Mucosa of rectum (tissue), 2 donors: ENCODE measurements at regions not wholly inside any gene's neighbourhood (a gene's known extent, or its start where the extent isn't known, plus 50 kb on each side); places are given as distances from the start of the nearest gene placed in this dataset.

ENCODE experiments used
- H3K27ac ChIP-seq, 2 donors: one replicate each; pipeline ENCODE4 v1.7.0; 2013; ENCODE audit warnings: inconsistent platforms in 2 of 2, low read depth in 2 of 2, low read length in 2 of 2
- H3K27me3 ChIP-seq, 2 donors: one replicate each; pipeline ENCODE4 v1.7.0; 2013; ENCODE audit warnings: low read length in 2 of 2; ENCODE audit not compliant: control insufficient read depth in 2 of 2, insufficient read depth in 2 of 2
- H3K36me3 ChIP-seq, 2 donors: one replicate each; pipeline ENCODE4 v1.7.0; 2013; ENCODE audit warnings: low read length in 2 of 2; ENCODE audit not compliant: control insufficient read depth in 2 of 2, insufficient read depth in 2 of 2
- H3K4me1 ChIP-seq, 2 donors: one replicate each; pipeline ENCODE4 v1.7.0; 2013; ENCODE audit warnings: low read length in 2 of 2, mild to moderate bottlenecking in 1 of 2; ENCODE audit not compliant: control insufficient read depth in 2 of 2, insufficient read depth in 2 of 2
- H3K4me3 ChIP-seq, 2 donors: one replicate each; pipeline ENCODE4 v1.7.0; 2013; ENCODE audit warnings: low read length in 2 of 2
- H3K9ac ChIP-seq, 2 donors: one replicate each; pipeline ENCODE4 v1.7.0; 2013; ENCODE audit warnings: low read length in 2 of 2, low read depth in 1 of 2, mild to moderate bottlenecking in 1 of 2
- H3K9me3 ChIP-seq, 2 donors: one replicate each; pipeline ENCODE4 v1.7.0; 2013; ENCODE audit warnings: low read length in 2 of 2; ENCODE audit not compliant: control insufficient read depth in 2 of 2
- donor health status: healthy.
- donor health status: Normal muscosa, but diverticular disease.

GRCh38 chr20:60512443-60512842 lies 554.2 kb downstream of the CDH26 start:
- Histone ChIP-seq H3K4me3 (no peak overlapping the region), H3K27me3 (no peaks in the 10 kb centered on the region), H3K36me3 (no peaks in the 10 kb centered on the region), H3K9ac (no peak overlapping the region), H3K4me1 (no peaks in the 10 kb centered on the region), H3K27ac (no peak overlapping the region), H3K9me3 (no peaks in the 10 kb centered on the region)

DNA sequence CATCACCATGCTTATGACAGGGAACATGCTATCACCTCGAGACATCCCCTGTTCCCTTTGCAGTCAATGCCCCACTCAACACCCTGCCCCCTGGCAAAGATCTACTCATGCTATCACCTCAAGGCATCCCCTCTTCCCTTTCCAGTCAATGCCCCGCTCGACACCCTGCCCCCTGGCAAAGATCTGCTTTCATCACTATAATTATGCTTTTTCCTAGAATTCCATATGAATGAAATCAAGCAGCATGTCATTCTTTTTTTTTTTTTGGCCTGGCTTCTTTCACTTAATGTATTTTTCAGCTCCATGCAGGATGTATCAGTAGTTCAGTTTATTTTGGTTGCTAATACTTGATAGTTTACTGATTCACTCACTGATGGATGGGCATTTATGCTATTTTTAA lies 554.9 kb downstream of the CDH26 start:
- no peak overlapping the region for H3K9ac ChIP-seq
- H3K9me3 ChIP-seq: no peaks in the 10 kb centered on the region
- no peaks in the 10 kb centered on the region for H3K27me3 ChIP-seq
- H3K36me3 ChIP-seq: no peaks in the 10 kb centered on the region
- H3K4me3 ChIP-seq: no peak overlapping the region
- H3K4me1 ChIP-seq: no peaks in the 10 kb centered on the region
- H3K27ac ChIP-seq: no peak overlapping the region

GRCh38 chr20:60516442-60516841 lies 558.2 kb downstream of the CDH26 start:
- no peak overlapping the region for H3K9ac ChIP-seq
- H3K4me3 ChIP-seq: no peak overlapping the region
- no peaks in the 10 kb centered on the region for H3K4me1 ChIP-seq
- no peaks in the 10 kb centered on the region for H3K27me3 ChIP-seq
- H3K9me3 ChIP-seq: peaks cover 0 to 5% of the 10 kb centered on the region in 2 donors
- H3K36me3 ChIP-seq: no peaks in the 10 kb centered on the region
- H3K27ac ChIP-seq: no peak overlapping the region

- Histone ChIP-seq H3K9ac (no peak overlapping the region), H3K4me3 (no peak overlapping the region), H3K27me3 (no peaks in the 10 kb centered on the region), H3K36me3 (no peaks in the 10 kb centered on the region), H3K27ac (no peak overlapping the region), H3K4me1 (no peaks in the 10 kb centered on the region), H3K9me3 (peaks cover 0 to 5% of the 10 kb centered on the region in 2 donors)
Observed at GRCh38 chr20:60518022-60518421, 559.8 kb downstream of the CDH26 start.

DNA sequence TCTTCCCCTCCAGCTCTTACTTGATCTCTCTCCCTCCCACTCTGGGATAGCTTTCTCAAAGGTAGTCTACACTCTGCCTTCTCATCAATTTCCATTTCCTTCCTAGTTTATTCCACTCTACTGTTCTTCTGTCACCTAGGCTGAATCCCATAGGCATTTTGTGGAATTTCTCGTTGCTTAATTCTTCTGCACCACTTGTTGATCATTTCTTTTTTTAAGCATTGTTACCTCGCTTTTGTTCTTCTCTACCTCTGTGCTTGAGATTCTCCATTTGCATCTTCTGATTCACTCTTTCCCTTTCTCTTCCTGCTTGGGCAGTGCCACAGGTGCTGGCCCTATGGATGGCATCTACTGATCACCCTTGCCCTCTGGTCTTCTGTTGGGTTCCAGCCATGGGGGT lies 567.2 kb downstream of the CDH26 start:
- no peaks in the 10 kb centered on the region for H3K4me1 ChIP-seq
- no peaks in the 10 kb centered on the region for H3K27me3 ChIP-seq
- H3K36me3 ChIP-seq: no peaks in the 10 kb centered on the region
- H3K9me3 ChIP-seq: peaks cover 0 to 2% of the 10 kb centered on the region in 2 donors
- no peak overlapping the region for H3K27ac ChIP-seq
- no peak overlapping the region for H3K9ac ChIP-seq
- no peak overlapping the region for H3K4me3 ChIP-seq

GRCh38 chr20:60527656-60528055 lies 569.4 kb downstream of the CDH26 start:
- Histone ChIP-seq H3K4me1 (no peaks in the 10 kb centered on the region), H3K27ac (no peak overlapping the region), H3K9me3 (no peaks in the 10 kb centered on the region), H3K36me3 (no peaks in the 10 kb centered on the region), H3K4me3 (no peak overlapping the region), H3K9ac (no peak overlapping the region), H3K27me3 (no peaks in the 10 kb centered on the region)

GRCh38 chr20:60528141-60528540 lies 569.9 kb downstream of the CDH26 start:
- Histone ChIP-seq H3K36me3 (no peaks in the 10 kb centered on the region), H3K9me3 (no peaks in the 10 kb centered on the region), H3K27me3 (no peaks in the 10 kb centered on the region), H3K4me3 (no peak overlapping the region), H3K4me1 (no peaks in the 10 kb centered on the region), H3K9ac (no peak overlapping the region), H3K27ac (no peak overlapping the region)

DNA sequence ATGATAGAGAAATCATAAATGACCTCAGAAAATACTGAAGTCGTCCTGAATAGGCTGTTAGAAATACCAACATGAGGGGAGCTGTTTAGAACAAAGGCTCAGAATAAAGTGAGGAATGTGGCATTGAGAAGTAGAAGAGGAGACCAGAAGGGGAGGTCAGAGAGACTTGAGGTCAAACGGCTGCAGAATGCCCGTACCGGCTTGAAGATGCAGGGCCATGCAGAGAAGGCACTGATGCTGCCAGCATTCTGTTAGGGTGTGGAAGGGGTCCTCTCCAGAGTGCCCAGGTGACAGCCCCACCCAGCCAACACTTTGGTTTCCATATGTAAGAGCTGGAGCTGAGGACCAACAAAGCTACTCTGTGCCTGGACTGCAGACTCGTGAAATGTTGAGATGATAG lies 570.9 kb downstream of the CDH26 start:
- Histone ChIP-seq H3K36me3 (no peaks in the 10 kb centered on the region), H3K9ac (no peak overlapping the region), H3K4me3 (no peak overlapping the region), H3K27me3 (no peaks in the 10 kb centered on the region), H3K9me3 (no peaks in the 10 kb centered on the region), H3K4me1 (no peaks in the 10 kb centered on the region), H3K27ac (no peak overlapping the region)

GRCh38 chr20:60535211-60535610 lies 577.0 kb downstream of the CDH26 start:
- no peak overlapping the region for H3K27ac ChIP-seq
- H3K4me1 ChIP-seq: no peaks in the 10 kb centered on the region
- no peaks in the 10 kb centered on the region for H3K9me3 ChIP-seq
- H3K27me3 ChIP-seq: no peaks in the 10 kb centered on the region
- no peaks in the 10 kb centered on the region for H3K36me3 ChIP-seq
- H3K9ac ChIP-seq: no peak overlapping the region
- no peak overlapping the region for H3K4me3 ChIP-seq

DNA sequence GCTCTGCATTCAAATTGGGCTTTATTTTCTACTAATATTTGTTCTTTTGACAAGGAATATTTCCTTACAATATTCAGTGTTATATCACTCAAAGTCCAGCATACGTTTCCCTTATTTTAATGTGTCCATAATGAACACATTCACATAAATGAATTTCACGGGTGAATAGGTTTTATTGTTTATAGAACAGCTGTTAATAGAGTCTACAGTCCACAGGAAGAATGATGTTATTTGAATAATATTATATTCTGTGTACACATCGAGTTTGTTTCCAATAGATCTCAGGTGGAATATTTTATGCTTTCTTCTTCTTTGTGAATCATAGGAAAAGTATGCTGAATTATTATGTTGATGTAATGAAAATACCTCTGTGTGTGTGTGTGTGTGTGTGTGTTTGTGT lies 582.4 kb downstream of the CDH26 start:
- H3K4me3 ChIP-seq: no peak overlapping the region
- no peaks in the 10 kb centered on the region for H3K36me3 ChIP-seq
- no peaks in the 10 kb centered on the region for H3K4me1 ChIP-seq
- H3K27ac ChIP-seq: no peak overlapping the region
- H3K9ac ChIP-seq: no peak overlapping the region
- H3K9me3 ChIP-seq: no peaks in the 10 kb centered on the region
- no peaks in the 10 kb centered on the region for H3K27me3 ChIP-seq

DNA sequence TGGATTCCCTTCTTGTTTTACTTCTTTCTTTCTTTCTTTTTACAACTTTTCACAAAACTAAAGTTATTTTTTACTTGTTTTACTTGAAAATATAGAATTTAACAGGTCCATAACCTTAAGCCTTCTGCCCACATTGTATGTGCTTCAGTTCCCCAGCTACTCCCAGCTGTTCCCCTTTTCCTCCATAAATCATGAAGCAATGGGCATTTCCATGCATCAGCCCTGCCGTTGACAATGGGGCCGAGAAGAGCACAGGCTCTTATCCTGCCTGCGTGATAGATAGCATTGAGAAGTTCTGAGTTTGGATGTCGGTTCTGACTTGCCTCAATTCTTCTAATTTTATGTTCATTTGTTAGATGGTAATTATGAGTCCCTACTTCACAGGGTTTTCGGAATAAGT lies 583.8 kb downstream of the CDH26 start:
- Histone ChIP-seq H3K9me3 (no peaks in the 10 kb centered on the region), H3K27ac (no peak overlapping the region), H3K36me3 (no peaks in the 10 kb centered on the region), H3K4me1 (no peaks in the 10 kb centered on the region), H3K4me3 (no peak overlapping the region), H3K9ac (no peak overlapping the region), H3K27me3 (no peaks in the 10 kb centered on the region)
